Panc1 (cell line): ENCODE measurements at regions not wholly inside any gene's neighbourhood (a gene's known extent, or its start where the extent isn't known, plus 50 kb on each side); places are given as distances from the start of the nearest gene placed in this dataset.

Experiments used
- ATAC-seq: fragments of 200-7000 bp; cut with Tn5 transposase; 2 replicates; pipeline ENCODE4 v1.9.1; 2020; ENCODE audit warnings: mild to moderate bottlenecking, moderate library complexity
- BruUV-seq: library from RNA; stranded (reverse); fragments of 400-500 nt; replicated peaks from 2 replicates; lab custom pipeline; 2021; lab: Mats Ljungman, UMichigan
- CTCF ChIA-PET: fragments of 300-600 bp; sonication (Branson Sonifier 250); formaldehyde crosslinking; loops from one replicate; lab custom pipeline; 2022; ENCODE audit warnings: antibody characterized with exemption; lab: Charles Lee
- POLR2A ChIA-PET: fragments of 300-600 bp; sonication (Branson Sonifier 250); formaldehyde crosslinking; loops from one replicate; lab custom pipeline; 2022; ENCODE audit warnings: antibody characterized with exemption; lab: Charles Lee
- DNase-seq: peaks from one replicate; pipeline ENCODE4 v3.0.0-alpha.2; 2010; ENCODE audit warnings: low read depth, low spot score
- H3K27ac ChIP-seq: 2 replicates; pipeline ENCODE4 v1.5.1; 2011; ENCODE audit warnings: mild to moderate bottlenecking, low read length, inconsistent platforms
- H3K27me3 ChIP-seq: fragments of 200-500 bp; sonication (Bioruptor generic); 2 replicates; pipeline ENCODE4 v1.6.0; 2014; ENCODE audit warnings: low read length, inconsistent platforms; ENCODE audit not compliant: control insufficient read depth, insufficient read depth
- H3K36me3 ChIP-seq: fragments of 200-500 bp; sonication (Bioruptor generic); 2 replicates; pipeline ENCODE4 v1.5.1; 2014; ENCODE audit warnings: inconsistent platforms, mild to moderate bottlenecking, low read length, moderate library complexity; ENCODE audit not compliant: control insufficient read depth, insufficient read depth
- H3K4me1 ChIP-seq: 2 replicates; pipeline ENCODE4 v1.5.1; 2011; ENCODE audit warnings: inconsistent platforms, mild to moderate bottlenecking, low read length, moderate library complexity; ENCODE audit not compliant: control insufficient read depth, insufficient read depth
- H3K4me3 ChIP-seq, 2 experiments: 2 replicates each; pipeline ENCODE4 v1.5.1; 2011 to 2012; ENCODE audit warnings: low read depth in 2 of 2, low read length in 2 of 2, mild to moderate bottlenecking in 2 of 2, inconsistent platforms in 1 of 2, moderate library complexity in 1 of 2
- H3K9me3 ChIP-seq: fragments of 200-500 bp; sonication (Bioruptor generic); 2 replicates; pipeline ENCODE4 v1.5.1; 2014; ENCODE audit warnings: low read depth, mild to moderate bottlenecking, inconsistent platforms, low read length, moderate library complexity; ENCODE audit not compliant: control insufficient read depth, insufficient read depth
- POLR2AphosphoS5 ChIP-seq: IDR thresholded peaks from 2 replicates; pipeline ENCODE4 v1.6.1; 2012; ENCODE audit warnings: mild to moderate bottlenecking, low read depth, low read length, moderate library complexity
- SIN3A ChIP-seq: IDR thresholded peaks from 2 replicates; pipeline ENCODE4 v1.6.1; 2012; ENCODE audit warnings: low read depth, mild to moderate bottlenecking, low read length, moderate library complexity, borderline replicate concordance; ENCODE audit not compliant: insufficient read depth
- TCF7L2 ChIP-seq: IDR thresholded peaks from 2 replicates; pipeline ENCODE4 v1.6.1; 2011; ENCODE audit warnings: mild to moderate bottlenecking, low read depth, low read length, inconsistent platforms
- in situ Hi-C: cut with HindIII; loops from 2 replicates; pipeline ENCODE4 v1.10.0; 2016; ENCODE audit warnings: low sequenced_read_pairs, low pct_unique_long_range_greater_than_20kb
- intact Hi-C: fragments of 100-400 bp; cut with micrococcal nuclease; formaldehyde crosslinking; loops from one replicate; pipeline ENCODE4 v1.10.0; 2022; ENCODE audit not compliant: unreplicated experiment
- TF ChIP-seq, protein P1 (sequence below): fragments of 450-650 bp; IDR thresholded peaks from 2 replicates; pipeline ENCODE4 v1.5.1; 2017; ENCODE audit warnings: mild to moderate bottlenecking
- TF ChIP-seq, protein P2 (sequence below), 2 experiments: IDR thresholded peaks; 2 replicates each; pipeline ENCODE4 v1.6.1; 2011 to 2012; ENCODE audit warnings: low read depth in 2 of 2, control low read depth in 1 of 2, low read length in 1 of 2, mild to moderate bottlenecking in 1 of 2, moderate library complexity in 1 of 2; ENCODE audit not compliant: insufficient read depth in 1 of 2

DNA sequence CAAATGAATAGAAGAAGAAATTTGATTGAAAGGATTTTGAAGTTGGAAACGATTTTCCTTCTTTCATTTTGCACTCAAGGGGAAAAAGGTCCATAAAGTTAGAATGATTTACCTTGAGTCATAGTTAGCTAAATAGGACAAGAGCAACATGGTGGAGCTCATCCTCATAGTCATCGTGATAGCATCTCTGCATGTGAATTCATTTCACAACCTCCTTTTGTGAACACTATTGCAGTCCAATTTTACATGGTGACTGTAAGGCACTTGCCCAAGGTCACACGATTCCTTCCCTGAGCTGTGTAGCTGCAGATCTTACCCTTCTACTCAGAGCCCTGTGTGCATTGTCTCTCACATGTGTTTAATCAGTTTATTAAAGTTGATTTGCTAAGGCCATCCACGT, 359.8 kb upstream of the C2CD4B start:
- H3K9me3 ChIP-seq, result no peaks in the 10 kb centered on the region
- BruUV-seq, result no TSS peak
- ATAC-seq (no peak), DNase-seq (no peak)
- no peak overlapping the region for H3K4me3 ChIP-seq
- no peak for TF ChIP-seq POLR2AphosphoS5
- H3K4me1 ChIP-seq, result no peaks in the 10 kb centered on the region; the same call in 1 of the 2 replicates
- no peak overlapping the region for H3K27ac ChIP-seq
- in situ Hi-C loops, result no loop called here
- ChIA-PET POLR2A (no interaction called here), CTCF (no interaction called here)
- peaks cover 5% of the 10 kb centered on the region; the same call in 1 of the 2 replicates for H3K27me3 ChIP-seq
- H3K36me3 ChIP-seq, result no peaks in the 10 kb centered on the region
- intact Hi-C loops, result no loop called here

DNA sequence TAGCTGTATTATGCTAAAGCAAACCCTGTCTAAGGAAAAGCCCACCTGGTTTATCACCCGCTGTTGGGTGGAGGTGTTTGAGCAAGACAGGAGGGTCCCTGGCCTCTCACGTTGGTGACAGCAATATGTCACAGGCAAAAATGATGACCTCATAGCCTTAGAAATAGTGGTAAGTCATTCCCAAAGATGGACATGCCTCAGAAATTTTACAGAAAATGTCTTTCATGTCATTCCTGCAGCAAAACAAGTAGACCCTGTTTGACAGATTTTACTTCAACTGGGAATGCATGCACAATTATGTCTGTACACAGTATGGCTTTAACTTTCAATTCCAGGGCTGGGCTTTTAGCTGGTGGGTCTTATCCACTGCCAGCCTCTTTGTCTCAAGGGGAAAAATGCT, 362.3 kb upstream of the C2CD4B start:
- 0 out of 2 replicates have a peak, but pooled peaks cover 2% of the 10 kb centered on the region for H3K27me3 ChIP-seq
- intact Hi-C loops, result no loop called here
- TF ChIP-seq, protein P1, sequence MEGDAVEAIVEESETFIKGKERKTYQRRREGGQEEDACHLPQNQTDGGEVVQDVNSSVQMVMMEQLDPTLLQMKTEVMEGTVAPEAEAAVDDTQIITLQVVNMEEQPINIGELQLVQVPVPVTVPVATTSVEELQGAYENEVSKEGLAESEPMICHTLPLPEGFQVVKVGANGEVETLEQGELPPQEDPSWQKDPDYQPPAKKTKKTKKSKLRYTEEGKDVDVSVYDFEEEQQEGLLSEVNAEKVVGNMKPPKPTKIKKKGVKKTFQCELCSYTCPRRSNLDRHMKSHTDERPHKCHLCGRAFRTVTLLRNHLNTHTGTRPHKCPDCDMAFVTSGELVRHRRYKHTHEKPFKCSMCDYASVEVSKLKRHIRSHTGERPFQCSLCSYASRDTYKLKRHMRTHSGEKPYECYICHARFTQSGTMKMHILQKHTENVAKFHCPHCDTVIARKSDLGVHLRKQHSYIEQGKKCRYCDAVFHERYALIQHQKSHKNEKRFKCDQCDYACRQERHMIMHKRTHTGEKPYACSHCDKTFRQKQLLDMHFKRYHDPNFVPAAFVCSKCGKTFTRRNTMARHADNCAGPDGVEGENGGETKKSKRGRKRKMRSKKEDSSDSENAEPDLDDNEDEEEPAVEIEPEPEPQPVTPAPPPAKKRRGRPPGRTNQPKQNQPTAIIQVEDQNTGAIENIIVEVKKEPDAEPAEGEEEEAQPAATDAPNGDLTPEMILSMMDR, result no peak
- TF ChIP-seq TCF7L2, result no peak
- TF ChIP-seq POLR2AphosphoS5, result no peak
- TF ChIP-seq, protein P2, sequence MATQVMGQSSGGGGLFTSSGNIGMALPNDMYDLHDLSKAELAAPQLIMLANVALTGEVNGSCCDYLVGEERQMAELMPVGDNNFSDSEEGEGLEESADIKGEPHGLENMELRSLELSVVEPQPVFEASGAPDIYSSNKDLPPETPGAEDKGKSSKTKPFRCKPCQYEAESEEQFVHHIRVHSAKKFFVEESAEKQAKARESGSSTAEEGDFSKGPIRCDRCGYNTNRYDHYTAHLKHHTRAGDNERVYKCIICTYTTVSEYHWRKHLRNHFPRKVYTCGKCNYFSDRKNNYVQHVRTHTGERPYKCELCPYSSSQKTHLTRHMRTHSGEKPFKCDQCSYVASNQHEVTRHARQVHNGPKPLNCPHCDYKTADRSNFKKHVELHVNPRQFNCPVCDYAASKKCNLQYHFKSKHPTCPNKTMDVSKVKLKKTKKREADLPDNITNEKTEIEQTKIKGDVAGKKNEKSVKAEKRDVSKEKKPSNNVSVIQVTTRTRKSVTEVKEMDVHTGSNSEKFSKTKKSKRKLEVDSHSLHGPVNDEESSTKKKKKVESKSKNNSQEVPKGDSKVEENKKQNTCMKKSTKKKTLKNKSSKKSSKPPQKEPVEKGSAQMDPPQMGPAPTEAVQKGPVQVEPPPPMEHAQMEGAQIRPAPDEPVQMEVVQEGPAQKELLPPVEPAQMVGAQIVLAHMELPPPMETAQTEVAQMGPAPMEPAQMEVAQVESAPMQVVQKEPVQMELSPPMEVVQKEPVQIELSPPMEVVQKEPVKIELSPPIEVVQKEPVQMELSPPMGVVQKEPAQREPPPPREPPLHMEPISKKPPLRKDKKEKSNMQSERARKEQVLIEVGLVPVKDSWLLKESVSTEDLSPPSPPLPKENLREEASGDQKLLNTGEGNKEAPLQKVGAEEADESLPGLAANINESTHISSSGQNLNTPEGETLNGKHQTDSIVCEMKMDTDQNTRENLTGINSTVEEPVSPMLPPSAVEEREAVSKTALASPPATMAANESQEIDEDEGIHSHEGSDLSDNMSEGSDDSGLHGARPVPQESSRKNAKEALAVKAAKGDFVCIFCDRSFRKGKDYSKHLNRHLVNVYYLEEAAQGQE (IDR thresholded peaks at IDR 0.05; ENCODE audit: insufficient read depth in 1 of 2, low read depth in 2 of 2, low read length in 1 of 2), result no peak
- TF ChIP-seq SIN3A, result no peak
- POLR2A ChIA-PET, result no interaction called here
- ATAC-seq (no peak), DNase-seq (no peak)
- BruUV-seq, result no TSS peak
- H3K9me3 ChIP-seq, result no peaks in the 10 kb centered on the region
- no peaks in the 10 kb centered on the region; the same call in 1 of the 2 replicates for H3K4me1 ChIP-seq
- no peak overlapping the region for H3K4me3 ChIP-seq
- CTCF ChIA-PET, result no interaction called here
- in situ Hi-C loops, result no loop called here
- no peaks in the 10 kb centered on the region for H3K36me3 ChIP-seq
- no peak overlapping the region for H3K27ac ChIP-seq

DNA sequence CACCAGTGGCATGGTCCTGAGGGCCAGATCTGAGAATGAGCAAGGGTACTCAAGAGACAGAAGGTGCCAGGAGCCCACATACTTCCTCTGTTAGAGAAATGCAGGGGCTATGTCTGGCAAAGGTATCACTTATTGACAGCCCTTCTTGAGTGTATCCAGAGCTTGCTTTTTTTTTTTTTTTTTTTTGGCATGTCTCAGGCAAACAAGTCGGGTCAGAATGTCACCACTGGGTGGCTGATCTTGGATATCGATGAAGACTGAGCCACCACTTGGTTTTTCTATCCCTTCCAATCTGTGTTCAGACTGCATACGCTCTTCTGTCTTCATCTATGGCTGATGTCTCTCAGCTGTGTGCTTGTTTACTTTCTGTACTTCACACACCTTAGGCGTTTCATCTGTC, 363.4 kb upstream of the C2CD4B start:
- no peak for ATAC-seq
- TF ChIP-seq, protein P2 (IDR thresholded peaks at IDR 0.05; ENCODE audit: insufficient read depth in 1 of 2, low read depth in 2 of 2, low read length in 1 of 2), result no peak
- no peak for TF ChIP-seq TCF7L2
- no peak for TF ChIP-seq SIN3A
- TF ChIP-seq, protein P1, result no peak
- TF ChIP-seq POLR2AphosphoS5, result no peak
- ChIA-PET CTCF (interaction anchor here (0.7 kb wide), 1 partner anchor 327 kb away, joined by 5 read pairs; no protein-coding TSS in a partner anchor), POLR2A (interaction anchor here (0.7 kb wide), 1 partner anchor 693 kb away, joined by 4 read pairs; no protein-coding TSS in a partner anchor)
- Histone ChIP-seq H3K4me3 (no peak overlapping the region), H3K27ac (no peak overlapping the region), H3K4me1 (no peaks in the 10 kb centered on the region; the same call in 1 of the 2 replicates), H3K36me3 (no peaks in the 10 kb centered on the region), H3K9me3 (no peaks in the 10 kb centered on the region), H3K27me3 (no peaks in the 10 kb centered on the region)
- DNase-seq, result no peak
- in situ Hi-C loops, result no loop called here
- BruUV-seq, result no TSS peak
- intact Hi-C loops, result no loop called here
